ENCODE measurements at regions not wholly inside any gene's neighbourhood (a gene's known extent, or its start where the extent isn't known, plus 50 kb on each side); places are given as distances from the start of the nearest gene placed in this dataset.

DNA sequence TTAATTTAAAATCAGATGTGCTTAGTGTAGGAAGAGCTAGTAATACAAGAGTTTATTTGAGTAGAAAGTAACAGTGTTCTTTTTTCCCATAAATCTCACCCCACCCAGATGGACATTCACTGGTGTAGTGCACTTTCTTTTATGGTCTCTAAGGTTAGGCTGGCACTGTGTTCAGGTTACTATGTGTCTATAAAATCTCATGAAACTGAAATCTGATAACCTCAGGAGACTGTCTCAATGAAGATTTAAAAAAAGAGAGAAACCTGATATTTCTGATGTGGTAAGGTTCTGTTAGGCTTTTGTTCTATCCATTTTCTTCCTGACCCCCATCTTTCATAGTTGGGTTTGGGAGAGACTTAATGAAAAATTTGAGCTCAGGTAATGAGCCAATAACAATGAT lies 101.2 kb upstream of the CLVS2 start:
- no peak overlapping the region for H3K27ac ChIP-seq
- H3K27me3 ChIP-seq, result no peaks in the 10 kb centered on the region
- intact Hi-C loops (cut with DNase I), result no loop called here
- H3K9me3 ChIP-seq, result no peaks in the 10 kb centered on the region
- H3K4me1 ChIP-seq, result no peaks in the 10 kb centered on the region
- ATAC-seq (no peak), DNase-seq (no peak)
- no peak overlapping the region for H3K4me3 ChIP-seq
- TF ChIP-seq, protein P1, sequence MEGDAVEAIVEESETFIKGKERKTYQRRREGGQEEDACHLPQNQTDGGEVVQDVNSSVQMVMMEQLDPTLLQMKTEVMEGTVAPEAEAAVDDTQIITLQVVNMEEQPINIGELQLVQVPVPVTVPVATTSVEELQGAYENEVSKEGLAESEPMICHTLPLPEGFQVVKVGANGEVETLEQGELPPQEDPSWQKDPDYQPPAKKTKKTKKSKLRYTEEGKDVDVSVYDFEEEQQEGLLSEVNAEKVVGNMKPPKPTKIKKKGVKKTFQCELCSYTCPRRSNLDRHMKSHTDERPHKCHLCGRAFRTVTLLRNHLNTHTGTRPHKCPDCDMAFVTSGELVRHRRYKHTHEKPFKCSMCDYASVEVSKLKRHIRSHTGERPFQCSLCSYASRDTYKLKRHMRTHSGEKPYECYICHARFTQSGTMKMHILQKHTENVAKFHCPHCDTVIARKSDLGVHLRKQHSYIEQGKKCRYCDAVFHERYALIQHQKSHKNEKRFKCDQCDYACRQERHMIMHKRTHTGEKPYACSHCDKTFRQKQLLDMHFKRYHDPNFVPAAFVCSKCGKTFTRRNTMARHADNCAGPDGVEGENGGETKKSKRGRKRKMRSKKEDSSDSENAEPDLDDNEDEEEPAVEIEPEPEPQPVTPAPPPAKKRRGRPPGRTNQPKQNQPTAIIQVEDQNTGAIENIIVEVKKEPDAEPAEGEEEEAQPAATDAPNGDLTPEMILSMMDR (IDR thresholded peaks at IDR 0.05), result no peak
- no peaks in the 10 kb centered on the region for H3K36me3 ChIP-seq

DNA sequence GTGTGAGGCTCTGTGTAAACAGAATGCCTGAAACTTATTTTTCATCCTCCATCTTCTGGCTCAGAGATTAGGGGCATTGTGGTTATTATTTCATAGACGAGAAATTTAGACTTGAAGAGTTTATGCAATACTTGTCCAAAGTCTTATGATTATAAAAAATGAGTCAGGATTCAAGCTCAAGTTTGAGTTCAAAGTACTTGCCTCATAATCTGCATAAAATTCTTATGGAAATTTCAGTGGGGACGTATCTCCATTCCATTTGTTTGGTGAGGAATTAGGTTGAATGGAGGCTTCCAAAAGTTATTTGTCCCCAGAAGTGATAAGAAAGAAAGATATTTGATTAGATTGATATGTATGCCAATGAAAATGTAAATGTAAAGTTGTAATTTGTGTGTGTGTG lies 93.7 kb upstream of the CLVS2 start:
- Histone ChIP-seq H3K27ac (no peak overlapping the region), H3K4me1 (no peaks in the 10 kb centered on the region), H3K4me3 (no peak overlapping the region), H3K36me3 (no peaks in the 10 kb centered on the region), H3K9me3 (no peaks in the 10 kb centered on the region), H3K27me3 (no peaks in the 10 kb centered on the region)
- TF ChIP-seq, protein P1 (IDR thresholded peaks at IDR 0.05), result no peak
- intact Hi-C loops (cut with DNase I), result no loop called here
- ATAC-seq (no peak), DNase-seq (no peak)

DNA sequence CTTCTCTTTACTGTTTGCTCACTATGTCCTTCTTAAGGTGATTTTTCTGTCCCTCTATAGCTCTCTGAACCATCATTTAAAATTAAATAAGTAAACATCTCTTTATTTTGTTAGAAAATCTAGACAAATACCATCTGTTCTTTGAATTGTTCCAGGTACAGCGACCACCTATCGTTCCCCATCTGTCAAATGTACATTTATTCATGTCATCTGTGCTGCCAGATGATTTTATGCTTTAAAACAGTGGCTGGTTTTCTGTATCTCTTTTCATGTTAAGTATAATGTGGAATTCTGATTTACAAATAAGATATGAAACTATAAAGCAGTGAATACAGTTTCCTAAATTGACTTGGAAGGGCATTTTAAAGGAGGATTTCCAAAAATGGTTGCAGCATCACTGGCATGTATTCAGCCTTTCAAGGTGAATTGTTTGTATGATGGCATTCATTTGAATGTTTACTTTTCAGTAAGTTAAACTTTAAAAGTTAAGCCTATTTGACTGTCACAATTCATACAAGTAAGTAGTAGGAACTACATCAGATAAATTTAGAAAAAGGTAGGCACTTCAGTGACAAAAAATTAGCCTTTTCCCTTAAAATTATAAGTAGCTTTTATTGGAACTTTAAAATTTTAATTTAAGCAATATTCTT lies 92.6 kb upstream of the CLVS2 start:
- intact Hi-C loops (cut with DNase I), result no loop called here

DNA sequence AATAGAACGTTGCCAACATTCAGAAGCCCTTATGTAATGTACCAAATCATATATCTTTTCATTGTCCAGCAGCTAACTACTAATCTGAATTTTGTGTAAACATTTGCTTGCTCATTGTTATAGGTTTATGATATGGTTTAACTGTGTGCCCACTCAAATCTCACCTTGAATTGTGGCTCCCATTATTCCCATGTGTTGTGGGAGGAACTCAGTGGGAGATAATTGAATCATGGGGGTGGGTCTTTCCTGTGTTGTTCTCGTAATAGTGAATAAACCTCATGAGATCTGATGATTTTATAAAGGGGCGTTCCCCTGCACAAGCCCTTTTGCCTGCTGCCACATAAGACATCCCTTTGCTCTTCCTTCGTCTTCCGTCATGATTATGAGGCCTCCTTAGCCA lies 91.9 kb upstream of the CLVS2 start:
- Histone ChIP-seq H3K4me1 (no peaks in the 10 kb centered on the region), H3K4me3 (no peak overlapping the region), H3K27ac (no peak overlapping the region), H3K36me3 (no peaks in the 10 kb centered on the region), H3K27me3 (no peaks in the 10 kb centered on the region), H3K9me3 (no peaks in the 10 kb centered on the region)
- TF ChIP-seq, protein P1 (IDR thresholded peaks at IDR 0.05), result no peak
- DNase-seq (no peak), ATAC-seq (no peak)
- intact Hi-C loops (cut with DNase I), result no loop called here

More for the DNA sequence above, 92.6 kb upstream of the CLVS2 start:
- no peaks in the 10 kb centered on the region for H3K27me3 ChIP-seq
- H3K4me3 ChIP-seq, result no peak overlapping the region
- H3K27ac ChIP-seq, result no peak overlapping the region
- ATAC-seq (no peak), DNase-seq (no peak)
- no peaks in the 10 kb centered on the region for H3K4me1 ChIP-seq
- TF ChIP-seq, protein P1 (IDR thresholded peaks at IDR 0.05), result no peak
- no peaks in the 10 kb centered on the region for H3K9me3 ChIP-seq
- H3K36me3 ChIP-seq, result no peaks in the 10 kb centered on the region

DNA sequence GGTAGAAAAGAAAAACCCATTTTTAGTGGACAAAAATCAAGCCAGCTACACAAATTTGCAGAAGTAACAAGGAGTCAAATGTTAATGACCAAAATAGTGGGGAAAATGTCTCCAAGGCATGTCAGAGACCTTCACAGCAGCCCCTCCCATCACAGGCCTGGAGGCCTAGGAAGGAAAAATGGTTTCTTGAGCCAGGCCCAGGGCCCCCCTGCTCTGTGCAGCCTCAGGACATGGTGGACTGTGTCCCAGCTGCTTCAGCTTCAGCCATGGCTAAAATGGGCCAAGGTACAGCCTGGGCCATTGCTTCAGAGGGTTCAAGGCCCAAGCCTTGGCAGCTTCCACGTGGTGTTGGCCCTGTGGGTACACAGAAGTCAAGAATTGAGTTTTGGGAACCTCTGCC lies 82.5 kb upstream of the CLVS2 start:
- Histone ChIP-seq H3K4me3 (no peak overlapping the region), H3K9me3 (peaks cover 8% of the 10 kb centered on the region), H3K27me3 (no peaks in the 10 kb centered on the region), H3K4me1 (no peaks in the 10 kb centered on the region), H3K27ac (no peak overlapping the region), H3K36me3 (no peaks in the 10 kb centered on the region)
- intact Hi-C loops (cut with DNase I), result no loop called here
- TF ChIP-seq, protein P1 (IDR thresholded peaks at IDR 0.05), result no peak
- DNase-seq (no peak), ATAC-seq (no peak)

DNA sequence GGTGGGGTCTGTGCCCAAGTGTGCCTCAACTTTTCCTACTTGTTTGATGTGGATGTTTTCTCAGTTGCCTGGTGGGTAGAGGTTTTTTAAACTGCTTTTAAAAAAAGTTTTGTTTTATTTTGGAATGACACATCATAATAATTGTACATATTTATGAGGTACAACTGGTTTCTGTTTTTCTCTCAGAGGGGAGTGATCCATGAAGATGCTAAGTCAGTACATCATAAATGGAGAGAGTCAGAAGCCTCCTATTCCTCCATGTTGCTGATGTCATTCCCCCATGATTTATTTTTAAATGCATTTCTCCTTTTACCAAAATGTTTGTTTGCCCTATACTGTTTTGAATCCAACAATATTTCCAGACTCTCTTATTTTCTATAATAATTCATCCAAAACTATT lies 77.3 kb upstream of the CLVS2 start:
- Histone ChIP-seq H3K27me3 (no peaks in the 10 kb centered on the region), H3K9me3 (peaks cover 8% of the 10 kb centered on the region), H3K4me3 (no peak overlapping the region), H3K36me3 (no peaks in the 10 kb centered on the region), H3K4me1 (no peaks in the 10 kb centered on the region), H3K27ac (no peak overlapping the region)
- TF ChIP-seq, protein P1 (IDR thresholded peaks at IDR 0.05), result no peak
- no peak for DNase-seq
- no peak for ATAC-seq
- intact Hi-C loops (cut with DNase I), result no loop called here
